ENCODE measurements at regions not wholly inside any gene's neighbourhood (a gene's known extent, or its start where the extent isn't known, plus 50 kb on each side); places are given as distances from the start of the nearest gene placed in this dataset.

DNA sequence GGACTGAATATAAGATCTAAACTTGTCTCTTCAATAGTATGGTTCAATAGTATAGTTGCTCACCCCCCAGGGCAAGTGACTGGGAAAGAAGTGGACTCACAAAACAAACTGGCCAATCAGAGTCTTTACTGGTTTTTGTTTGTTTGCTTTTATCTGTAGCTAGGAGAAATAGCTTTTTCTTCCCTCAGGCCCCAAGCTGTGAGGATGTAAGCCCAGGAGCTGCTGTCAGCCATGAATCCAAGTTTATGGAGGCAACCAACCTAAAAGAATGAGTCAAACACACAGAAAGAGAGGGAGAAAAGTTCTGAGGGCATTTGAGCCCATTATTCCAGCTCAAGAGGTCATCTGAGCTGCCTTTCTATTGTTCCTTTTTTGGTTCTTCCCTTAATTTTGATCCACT is 375.3 kb downstream of the BCAT1 start:
- Histone ChIP-seq H3K27me3 (no peaks in the 10 kb centered on the region), H3K4me1 (no peaks in the 10 kb centered on the region), H3K27ac (no peak overlapping the region), H3K9me3 (no peaks in the 10 kb centered on the region), H3K4me3 (no peak overlapping the region), H3K36me3 (no peaks in the 10 kb centered on the region)
- no peak for DNase-seq (ENCODE audit: low spot score in 2 of 2)
- TF ChIP-seq POLR2A (IDR thresholded peaks at IDR 0.05) (no peak), EP300 (IDR thresholded peaks at IDR 0.05) (no peak)
- TF ChIP-seq, protein P1, sequence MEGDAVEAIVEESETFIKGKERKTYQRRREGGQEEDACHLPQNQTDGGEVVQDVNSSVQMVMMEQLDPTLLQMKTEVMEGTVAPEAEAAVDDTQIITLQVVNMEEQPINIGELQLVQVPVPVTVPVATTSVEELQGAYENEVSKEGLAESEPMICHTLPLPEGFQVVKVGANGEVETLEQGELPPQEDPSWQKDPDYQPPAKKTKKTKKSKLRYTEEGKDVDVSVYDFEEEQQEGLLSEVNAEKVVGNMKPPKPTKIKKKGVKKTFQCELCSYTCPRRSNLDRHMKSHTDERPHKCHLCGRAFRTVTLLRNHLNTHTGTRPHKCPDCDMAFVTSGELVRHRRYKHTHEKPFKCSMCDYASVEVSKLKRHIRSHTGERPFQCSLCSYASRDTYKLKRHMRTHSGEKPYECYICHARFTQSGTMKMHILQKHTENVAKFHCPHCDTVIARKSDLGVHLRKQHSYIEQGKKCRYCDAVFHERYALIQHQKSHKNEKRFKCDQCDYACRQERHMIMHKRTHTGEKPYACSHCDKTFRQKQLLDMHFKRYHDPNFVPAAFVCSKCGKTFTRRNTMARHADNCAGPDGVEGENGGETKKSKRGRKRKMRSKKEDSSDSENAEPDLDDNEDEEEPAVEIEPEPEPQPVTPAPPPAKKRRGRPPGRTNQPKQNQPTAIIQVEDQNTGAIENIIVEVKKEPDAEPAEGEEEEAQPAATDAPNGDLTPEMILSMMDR (IDR thresholded peaks at IDR 0.05) = no peak

DNA sequence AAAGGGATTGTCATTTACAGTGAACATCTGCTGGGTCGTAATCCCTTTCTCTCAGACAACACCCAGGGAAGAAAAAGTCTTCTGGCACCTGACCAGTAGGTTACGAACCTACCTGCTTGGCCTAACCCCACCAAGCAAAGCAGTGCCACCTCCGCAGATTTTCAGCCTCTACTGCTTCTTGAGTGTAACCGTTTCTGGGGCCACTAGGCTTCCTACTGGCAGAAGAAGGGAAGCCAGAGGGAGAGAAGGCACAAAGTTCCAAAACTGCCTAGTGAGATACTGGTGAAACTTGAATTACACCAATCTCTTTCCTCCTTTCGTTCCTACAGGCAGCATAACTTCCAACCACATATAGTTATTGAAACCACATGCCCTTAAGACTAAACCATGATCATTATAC is 383.6 kb downstream of the BCAT1 start:
- Histone ChIP-seq H3K4me1 (peaks cover 0 to 10% (median 4%) of the 10 kb centered on the region in 4 donors), H3K9me3 (no peaks in the 10 kb centered on the region), H3K27ac (no peak overlapping the region), H3K27me3 (no peaks in the 10 kb centered on the region), H3K36me3 (no peaks in the 10 kb centered on the region), H3K4me3 (no peak overlapping the region)
- TF ChIP-seq, protein P1 (IDR thresholded peaks at IDR 0.05) = no peak
- TF ChIP-seq POLR2A (IDR thresholded peaks at IDR 0.05) (no peak), EP300 (IDR thresholded peaks at IDR 0.05) (no peak)
- 89 to 93% methylated on average over 5 of the region's 5 CpGs for WGBS, 2 donors
- DNase-seq (ENCODE audit: low spot score in 2 of 2) = no peak

DNA sequence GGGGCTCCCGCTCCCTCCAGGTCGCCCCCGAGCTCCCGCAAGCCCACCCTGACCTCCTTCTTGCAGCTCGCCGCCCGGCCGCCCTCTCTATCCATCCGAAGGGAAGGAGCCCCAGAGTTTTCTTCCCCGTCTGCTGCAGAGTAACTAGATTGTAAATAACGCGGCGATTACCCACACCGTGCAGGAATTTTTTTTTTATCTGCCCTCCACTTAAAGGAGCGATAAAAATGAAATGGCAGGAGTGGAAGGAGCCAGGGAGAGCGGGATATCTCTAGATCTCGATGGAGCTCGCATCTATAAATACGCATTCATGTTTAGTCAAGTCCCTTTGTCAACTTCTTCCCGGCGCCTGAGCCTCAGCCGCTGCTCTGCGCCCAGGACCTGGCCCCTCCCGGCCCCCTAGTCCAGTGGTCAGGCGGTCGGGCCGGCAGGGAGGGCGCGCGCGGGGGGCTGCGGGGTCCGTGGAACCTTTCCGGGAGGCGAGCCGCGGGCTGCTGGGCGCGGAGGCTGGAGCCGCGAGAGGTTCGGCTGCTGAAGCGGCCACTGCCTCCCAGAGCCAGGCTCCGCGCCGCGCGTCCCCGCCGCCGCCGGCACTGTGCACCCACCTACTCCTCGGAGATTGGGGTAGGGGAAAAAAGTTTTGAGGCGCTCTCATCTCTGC is 386.0 kb downstream of the BCAT1 start:
- peak overlapping the region in 3 of 4 donors; percentile 54 to 91 (median 74) for H3K27ac ChIP-seq
- peak in 1 of 2 donors; percentile 10 for DNase-seq (ENCODE audit: low spot score in 2 of 2)
- H3K27me3 ChIP-seq = no peaks in the 10 kb centered on the region
- peaks cover 0 to 15% (median 4%) of the 10 kb centered on the region in 4 donors for H3K4me1 ChIP-seq
- TF ChIP-seq EP300 (IDR thresholded peaks at IDR 0.05) = peak in 1 of 2 donors; percentile 4
- TF ChIP-seq, protein P1 (IDR thresholded peaks at IDR 0.05) = no peak
- no peaks in the 10 kb centered on the region for H3K9me3 ChIP-seq
- no peaks in the 10 kb centered on the region for H3K36me3 ChIP-seq
- 0% methylated on average over 49 to 54 of the region's 54 CpGs for WGBS, 2 donors
- peak overlapping the region; percentile 58 to 90 (median 72) for H3K4me3 ChIP-seq

DNA sequence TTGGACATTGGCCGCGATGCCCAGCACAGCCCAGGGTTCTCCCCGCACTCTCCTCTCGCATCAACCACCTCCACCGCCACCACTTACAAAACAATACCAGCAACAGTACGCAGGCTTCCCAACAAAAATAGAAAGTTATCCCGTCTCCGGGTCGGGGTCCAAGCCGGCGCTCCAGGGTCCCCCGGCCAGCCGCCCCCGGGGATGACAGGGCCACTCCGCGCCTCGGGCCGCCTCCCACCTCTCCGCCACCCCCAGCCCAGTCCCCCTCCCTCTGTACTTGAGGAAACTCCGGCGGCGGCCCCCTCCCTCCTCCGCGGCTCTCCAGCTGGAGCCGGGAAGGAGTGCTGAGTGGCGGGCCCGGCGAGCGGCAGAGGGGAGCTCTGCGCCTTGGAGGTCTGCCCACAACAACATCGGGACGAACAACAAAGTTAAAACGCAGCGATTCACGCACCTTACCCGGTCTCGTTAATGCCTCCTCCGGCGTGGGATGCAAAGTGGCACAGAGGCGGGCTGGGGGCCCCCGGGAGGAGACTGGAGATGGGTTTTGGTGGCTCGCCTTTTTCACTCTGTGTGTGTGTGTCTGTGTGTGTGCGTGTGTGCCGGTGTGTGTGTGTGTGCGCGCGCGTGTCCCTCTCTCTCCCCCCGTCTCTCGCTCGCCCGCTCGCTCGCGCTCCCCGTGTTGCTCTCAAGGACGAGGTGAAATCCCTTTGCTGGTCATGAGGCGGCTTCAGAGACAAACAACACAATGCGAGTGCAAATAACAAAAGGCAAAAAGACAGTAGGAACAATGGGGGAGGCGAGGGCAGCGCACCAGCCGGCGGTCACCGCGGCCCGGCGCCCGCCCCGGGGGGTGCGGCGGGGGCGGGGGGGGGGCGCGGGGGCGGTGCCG is 386.8 kb downstream of the BCAT1 start:
- no peaks in the 10 kb centered on the region for H3K9me3 ChIP-seq
- WGBS, 2 donors = 1% methylated on average over 36 to 57 of the region's 76 CpGs
- TF ChIP-seq EP300 (IDR thresholded peaks at IDR 0.05) = peak in 1 of 2 donors; percentile 47
- TF ChIP-seq, protein P1 (IDR thresholded peaks at IDR 0.05) = peak in 1 of 5 experiments; percentile 11
- TF ChIP-seq POLR2A (IDR thresholded peaks at IDR 0.05) = no peak

DNA sequence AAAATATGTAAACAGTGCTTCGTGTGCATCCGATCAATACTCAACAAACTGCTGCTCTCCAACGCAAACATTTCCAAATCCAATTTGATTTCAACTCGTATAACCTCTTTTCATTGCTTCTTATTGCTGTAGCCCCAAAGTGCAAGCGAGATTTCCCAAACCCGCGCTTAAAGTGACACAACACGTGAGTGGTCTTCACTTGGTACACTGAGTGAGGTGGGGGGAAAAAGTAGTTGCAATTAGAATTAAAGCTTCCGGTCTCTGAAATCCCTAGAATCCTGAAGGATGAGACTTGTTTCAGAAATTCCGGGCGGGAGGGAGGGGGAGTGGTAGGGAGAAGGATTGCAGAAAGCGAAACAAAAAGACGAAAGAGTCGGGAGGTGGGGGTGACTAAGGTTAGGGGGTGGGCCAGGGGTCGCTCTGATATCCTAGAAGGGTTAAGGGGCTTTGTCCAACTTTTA is 387.5 kb downstream of the BCAT1 start:
- peak in 1 of 2 donors; percentile 27 for DNase-seq (ENCODE audit: low spot score in 2 of 2)
- Histone ChIP-seq H3K9me3 (no peaks in the 10 kb centered on the region), H3K36me3 (no peaks in the 10 kb centered on the region), H3K4me1 (peaks cover 0 to 15% (median 4%) of the 10 kb centered on the region in 4 donors), H3K27ac (peak overlapping the region; percentile 51 to 91 (median 84)), H3K27me3 (no peaks in the 10 kb centered on the region), H3K4me3 (peak overlapping the region; percentile 58 to 90 (median 72))
- TF ChIP-seq, protein P1 (IDR thresholded peaks at IDR 0.05) = no peak
- TF ChIP-seq POLR2A (IDR thresholded peaks at IDR 0.05) = no peak
- TF ChIP-seq EP300 (IDR thresholded peaks at IDR 0.05) = no peak
- 0% methylated on average over 15 of the region's 15 CpGs for WGBS, 2 donors

More for the DNA sequence above, 386.8 kb downstream of the BCAT1 start:
- peak overlapping the region; percentile 51 to 91 (median 84) for H3K27ac ChIP-seq
- H3K4me3 ChIP-seq = peak overlapping the region; percentile 58 to 90 (median 72)
- H3K36me3 ChIP-seq = no peaks in the 10 kb centered on the region
- peak; percentile 45 to 73 for DNase-seq (ENCODE audit: low spot score in 2 of 2)
- H3K4me1 ChIP-seq = peaks cover 0 to 15% (median 4%) of the 10 kb centered on the region in 4 donors
- H3K27me3 ChIP-seq = no peaks in the 10 kb centered on the region
